SK-N-SH (cell line): ENCODE measurements at regions not wholly inside any gene's neighbourhood (a gene's known extent, or its start where the extent isn't known, plus 50 kb on each side); places are given as distances from the start of the nearest gene placed in this dataset.

Source experiments
- CTCF ChIA-PET: fragments of 300-600, 350-600 bp; formaldehyde crosslinking; extraction: SDS; loops from one replicate; lab custom pipeline; 2021; lab: Yijun Ruan, JAX
- POLR2A ChIA-PET: fragments of 350-600 bp; sonication (Branson Sonifier 250); formaldehyde crosslinking; extraction: SDS; loops from one replicate; lab custom pipeline; 2020; ENCODE audit warnings: antibody characterized with exemption, inconsistent platforms; lab: Yijun Ruan, JAX
- DNase-seq: peaks from one replicate; pipeline ENCODE4 v3.0.0; 2012
- H2AFZ ChIP-seq: fragments of 200-600 bp; sonication (generic); 2 replicates; pipeline ENCODE4 v1.8.1; 2016; ENCODE audit warnings: antibody characterized with exemption, mild to moderate bottlenecking, low read depth
- H3F3A ChIP-seq: fragments of 200-600 bp; sonication (generic); replicated peaks from 2 replicates; pipeline ENCODE3; 2016; ENCODE audit warnings: antibody characterized with exemption, mild to moderate bottlenecking; ENCODE audit not compliant: insufficient read depth
- H3K27ac ChIP-seq, 2 experiments: fragments of 200-500 bp in 1 of 2; fragments of 200-600 bp in 1 of 2; sonication (Bioruptor generic) in 1 of 2; sonication (generic), shearing (Covaris generic) in 1 of 2; 2 replicates each; pipeline versions ENCODE4 v1.5.1 to v1.6.1; 2014 to 2016; ENCODE audit warnings: low read depth in 2 of 2, inconsistent platforms in 1 of 2, low read length in 1 of 2, mild to moderate bottlenecking in 1 of 2, mixed read lengths in 1 of 2
- H3K27me3 ChIP-seq: fragments of 200-600 bp; sonication (generic), shearing (Covaris generic); 2 replicates; pipeline ENCODE4 v1.6.1; 2016; ENCODE audit warnings: mixed run types; ENCODE audit not compliant: insufficient read depth
- H3K36me3 ChIP-seq, 2 experiments: fragments of 200-500 bp in 1 of 2; fragments of 200-600 bp in 1 of 2; sonication (Bioruptor generic) in 1 of 2; sonication (generic) in 1 of 2; replicated peaks in 1 of 2; 2 replicates each; pipeline versions ENCODE3 to v1.5.1; 2014 to 2016; ENCODE audit warnings: low read length in 1 of 2, mild to moderate bottlenecking in 1 of 2; ENCODE audit not compliant: insufficient read depth in 2 of 2, control insufficient read depth in 1 of 2
- H3K4me1 ChIP-seq, 2 experiments: fragments of 200-500 bp in 1 of 2; fragments of 200-600 bp in 1 of 2; sonication (Bioruptor generic) in 1 of 2; sonication (generic), shearing (Covaris generic) in 1 of 2; 2 replicates each; pipeline versions ENCODE4 v1.5.1 to v1.6.1; 2014 to 2016; ENCODE audit warnings: low read depth in 1 of 2, low read length in 1 of 2, mixed run types in 1 of 2; ENCODE audit not compliant: insufficient read depth in 2 of 2, control insufficient read depth in 1 of 2
- H3K4me2 ChIP-seq: fragments of 200-600 bp; sonication (generic), shearing (Covaris generic); 2 replicates; pipeline ENCODE4 v1.6.1; 2017; ENCODE audit warnings: mixed run types
- H3K4me3 ChIP-seq, 2 experiments: fragments of 200-500 bp in 1 of 2; fragments of 200-600 bp in 1 of 2; sonication (Bioruptor generic) in 1 of 2; sonication (generic), shearing (Covaris generic) in 1 of 2; 2 replicates each; pipeline versions ENCODE4 v1.5.1 to v1.8.1; 2014 to 2016; ENCODE audit warnings: low read depth in 2 of 2, inconsistent platforms in 1 of 2, low read length in 1 of 2, mild to moderate bottlenecking in 1 of 2, mixed read lengths in 1 of 2, moderate library complexity in 1 of 2
- H3K79me2 ChIP-seq: fragments of 200-600 bp; sonication (generic); 2 replicates; pipeline ENCODE4 v1.8.1; 2017; ENCODE audit warnings: mild to moderate bottlenecking; ENCODE audit not compliant: insufficient read depth
- H3K9ac ChIP-seq: fragments of 200-600 bp; sonication (generic); 2 replicates; pipeline ENCODE4 v1.6.1; 2017; ENCODE audit warnings: mixed run types
- H3K9me2 ChIP-seq: fragments of 200-600 bp; sonication (generic); 2 replicates; pipeline ENCODE4 v1.6.1; 2017; ENCODE audit warnings: mixed run types
- H3K9me3 ChIP-seq: fragments of 200-600 bp; sonication (generic); 2 replicates; pipeline ENCODE4 v1.6.1; 2017; ENCODE audit warnings: mixed run types, mild to moderate bottlenecking, moderate library complexity
- H4K20me1 ChIP-seq: fragments of 200-600 bp; sonication (generic); 2 replicates; pipeline ENCODE4 v1.6.1; 2017; ENCODE audit warnings: mild to moderate bottlenecking, mixed run types; ENCODE audit not compliant: insufficient read depth
- CTCF ChIP-seq: fragments of 200-600 bp; sonication (generic); IDR thresholded peaks from 2 replicates; pipeline ENCODE4 v1.6.1; 2017; ENCODE audit warnings: antibody characterized with exemption, mild to moderate bottlenecking, moderate library complexity
- ELF1 ChIP-seq: IDR thresholded peaks from 2 replicates; pipeline ENCODE4 v1.4.0; 2012
- EP300 ChIP-seq, 2 experiments: IDR thresholded peaks; 2 replicates each; pipeline versions ENCODE4 v1.4.0 to v1.6.1; 2012; ENCODE audit warnings: borderline replicate concordance in 1 of 2, low read depth in 1 of 2, low read length in 1 of 2
- FOSL2 ChIP-seq: IDR thresholded peaks from 2 replicates; pipeline ENCODE4 v1.4.0; 2012; ENCODE audit warnings: low read depth, mild to moderate bottlenecking, moderate library complexity, borderline replicate concordance
- GATA2 ChIP-seq: sonication (generic); formaldehyde crosslinking; IDR thresholded peaks from 2 replicates; pipeline ENCODE4 v1.5.0; 2020; ENCODE audit warnings: mild to moderate bottlenecking, missing genetic modification reagents
- MEF2A ChIP-seq: IDR thresholded peaks from 2 replicates; pipeline ENCODE4 v1.4.0; 2012; ENCODE audit warnings: low read depth, borderline replicate concordance
- MXI1 ChIP-seq: IDR thresholded peaks from 2 replicates; pipeline ENCODE4 v1.6.1; 2012; ENCODE audit warnings: mild to moderate bottlenecking, low read depth, low read length, improper control_type of control experiment
- NRF1 ChIP-seq: IDR thresholded peaks from 2 replicates; pipeline ENCODE4 v1.6.1; 2012; ENCODE audit warnings: low read depth, mild to moderate bottlenecking, low read length
- POLR2AphosphoS5 ChIP-seq: IDR thresholded peaks from 2 replicates; pipeline ENCODE4 v1.6.1; 2012; ENCODE audit warnings: low read depth, low read length
- REST ChIP-seq: IDR thresholded peaks from 2 replicates; pipeline ENCODE4 v1.6.1; 2012; ENCODE audit warnings: mild to moderate bottlenecking, low read depth, low read length, moderate library complexity
- SMC3 ChIP-seq: IDR thresholded peaks from 2 replicates; pipeline ENCODE4 v1.6.1; 2012; ENCODE audit warnings: low read depth, low read length, improper control_type of control experiment
- TAF1 ChIP-seq: IDR thresholded peaks from 2 replicates; pipeline ENCODE4 v1.6.1; 2012; ENCODE audit warnings: low read depth, mild to moderate bottlenecking, low read length, moderate library complexity, borderline replicate concordance
- YY1 ChIP-seq: IDR thresholded peaks from 2 replicates; pipeline ENCODE4 v1.4.0; 2012; ENCODE audit warnings: low read depth, mild to moderate bottlenecking
- WGBS: methylation state at CpG from one replicate; pipeline ENCODE4 v1.1.6; 2017; ENCODE audit warnings: low lambda C conversion rate; 5-methylcytosine and 5-hydroxymethylcytosine counted together

DNA sequence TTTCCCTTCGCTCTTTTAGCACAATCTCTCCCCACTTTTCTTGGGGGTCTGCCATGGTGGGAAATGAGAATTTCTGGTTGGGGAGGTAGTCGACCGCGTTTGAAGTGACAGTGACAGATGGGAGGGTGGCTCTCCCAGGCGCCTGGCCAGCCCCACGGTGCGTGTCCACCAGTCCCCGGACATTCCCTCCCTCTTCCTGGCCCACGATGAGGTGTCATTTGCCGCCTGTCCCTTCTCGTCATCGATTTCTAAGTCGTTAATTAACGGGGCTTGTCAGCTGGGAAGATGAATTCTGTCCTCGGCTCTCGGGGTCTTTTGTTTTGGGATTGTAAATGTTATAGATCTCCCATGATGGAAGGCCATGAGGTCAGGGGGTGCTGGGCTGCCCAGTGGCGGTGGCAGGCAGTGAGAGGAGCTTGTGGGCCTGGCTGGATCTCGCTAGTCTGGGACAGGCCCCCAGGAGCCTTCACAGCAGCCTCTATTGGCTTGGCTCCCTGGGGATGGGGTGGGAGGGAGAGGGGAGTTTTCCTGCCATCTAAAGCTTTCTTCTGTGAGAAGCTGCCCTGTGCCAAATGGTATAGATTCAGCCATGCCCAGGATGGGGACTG lies 164.2 kb downstream of the MRM1 start:
- Histone ChIP-seq H3K9me2 (no peaks in the 10 kb centered on the region), H3K27ac (no peak overlapping the region), H3K79me2 (no peaks in the 10 kb centered on the region), H3K9me3 (no peaks in the 10 kb centered on the region), H3K36me3 (no peaks in the 10 kb centered on the region), H2AFZ (no peak overlapping the region), H3F3A (no peaks in the 10 kb centered on the region), H3K4me3 (no peak overlapping the region), H3K9ac (no peak overlapping the region), H3K4me2 (no peak overlapping the region), H3K4me1 (peaks cover 0 to 7% of the 10 kb centered on the region in 2 experiments; a peak in 1 of 4 replicates), H4K20me1 (no peaks in the 10 kb centered on the region), H3K27me3 (no peaks in the 10 kb centered on the region)
- ChIA-PET CTCF (interaction anchor here (1.0 to 1.3 kb wide), 2 partner anchors 10 kb away, joined by 4 read pairs; no protein-coding TSS in a partner anchor), POLR2A (no interaction called here)
- no peak for TF ChIP-seq ELF1
- no peak for TF ChIP-seq REST
- TF ChIP-seq POLR2AphosphoS5 = no peak
- TF ChIP-seq SMC3 = no peak
- no peak for TF ChIP-seq YY1
- no peak for TF ChIP-seq EP300 (IDR thresholded peaks at IDR 0.05; ENCODE audit: borderline replicate concordance in 1 of 2, low read depth in 1 of 2, low read length in 1 of 2)
- no peak for TF ChIP-seq NRF1
- no peak for TF ChIP-seq MXI1
- no peak for TF ChIP-seq FOSL2
- no peak for TF ChIP-seq GATA2
- no peak for TF ChIP-seq TAF1
- no peak for TF ChIP-seq MEF2A
- DNase-seq = no peak
- 64% methylated on average over 16 of the region's 18 CpGs for WGBS

- Histone ChIP-seq H3K9ac (no peak overlapping the region), H3K4me3 (no peak overlapping the region), H3K4me2 (no peak overlapping the region), H3K79me2 (no peaks in the 10 kb centered on the region), H3K27me3 (0 out of 2 replicates have a peak, but pooled peaks cover 5% of the 10 kb centered on the region), H2AFZ (no peak overlapping the region), H3K9me3 (no peaks in the 10 kb centered on the region), H3F3A (no peaks in the 10 kb centered on the region), H3K27ac (no peak overlapping the region), H3K36me3 (no peaks in the 10 kb centered on the region), H3K4me1 (peaks cover 0 to 7% of the 10 kb centered on the region in 2 experiments; a peak in 1 of 4 replicates), H4K20me1 (no peaks in the 10 kb centered on the region), H3K9me2 (no peaks in the 10 kb centered on the region)
- 52% methylated on average over 10 of the region's 13 CpGs for WGBS
- POLR2A ChIA-PET = no interaction called here
- CTCF ChIA-PET = interaction anchor here (0.8 to 1.8 kb wide), 5 partner anchors 13 to 139 kb away, joined by 3 to 6 read pairs (median 4); no protein-coding TSS in a partner anchor
- no peak for DNase-seq
- TF ChIP-seq CTCF (0 out of 2 replicates have a peak, but pooled peaks have one; percentile 16), YY1 (no peak)
Measured at GRCh38 chr17:36768394-36768793, 167.0 kb downstream of the MRM1 start.
